ENCODE measurements at regions not wholly inside any gene's neighbourhood (a gene's known extent, or its start where the extent isn't known, plus 50 kb on each side); places are given as distances from the start of the nearest gene placed in this dataset.

DNA sequence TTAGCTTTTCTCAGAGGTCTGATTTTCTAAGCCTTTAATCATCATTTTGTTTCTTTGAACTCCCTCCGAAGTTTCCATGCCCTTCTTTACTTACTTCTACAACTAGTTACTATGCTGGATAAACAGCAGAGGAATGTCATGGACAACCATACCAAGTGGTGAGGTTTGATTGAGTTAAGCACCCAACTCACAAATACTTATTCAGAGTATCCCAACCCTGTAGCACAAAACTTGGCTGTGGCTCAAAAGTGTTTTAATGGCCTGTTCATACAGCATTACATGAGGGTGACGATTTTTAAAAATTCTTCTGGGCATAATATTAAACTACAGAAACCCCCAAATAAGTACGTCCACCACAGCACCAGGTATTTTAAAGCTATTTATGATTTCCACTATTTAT is 946.8 kb upstream of the SOX9 start:
- no peak overlapping the region for H3K9ac ChIP-seq (ENCODE audit: control insufficient read depth, extremely low read depth, insufficient read depth, low read length)
- no peak for FAIRE-seq
- dilution Hi-C loops (cut with MboI; ENCODE audit: extremely low pct_ligation_motif_present, low sequenced_read_pairs) = no loop called here
- H3K4me2 ChIP-seq (ENCODE audit: control insufficient read depth, extremely low read depth, insufficient read depth, low read depth, low read length) = no peak overlapping the region
- H3K4me1 ChIP-seq (ENCODE audit: control insufficient read depth, extremely low read depth, insufficient read depth, low read length) = no peaks in the 10 kb centered on the region
- no peak overlapping the region for H3K27ac ChIP-seq (ENCODE audit: control insufficient read depth, insufficient read depth, low read length)
- H2AFZ ChIP-seq (ENCODE audit: control insufficient read depth, low read length) = no peak overlapping the region
- H3K9me1 ChIP-seq (ENCODE audit: control insufficient read depth, extremely low read depth, insufficient read depth, low read length) = no peaks in the 10 kb centered on the region
- no peaks in the 10 kb centered on the region for H3K9me3 ChIP-seq (ENCODE audit: control insufficient read depth, low read depth, low read length)
- TF ChIP-seq, protein P1, sequence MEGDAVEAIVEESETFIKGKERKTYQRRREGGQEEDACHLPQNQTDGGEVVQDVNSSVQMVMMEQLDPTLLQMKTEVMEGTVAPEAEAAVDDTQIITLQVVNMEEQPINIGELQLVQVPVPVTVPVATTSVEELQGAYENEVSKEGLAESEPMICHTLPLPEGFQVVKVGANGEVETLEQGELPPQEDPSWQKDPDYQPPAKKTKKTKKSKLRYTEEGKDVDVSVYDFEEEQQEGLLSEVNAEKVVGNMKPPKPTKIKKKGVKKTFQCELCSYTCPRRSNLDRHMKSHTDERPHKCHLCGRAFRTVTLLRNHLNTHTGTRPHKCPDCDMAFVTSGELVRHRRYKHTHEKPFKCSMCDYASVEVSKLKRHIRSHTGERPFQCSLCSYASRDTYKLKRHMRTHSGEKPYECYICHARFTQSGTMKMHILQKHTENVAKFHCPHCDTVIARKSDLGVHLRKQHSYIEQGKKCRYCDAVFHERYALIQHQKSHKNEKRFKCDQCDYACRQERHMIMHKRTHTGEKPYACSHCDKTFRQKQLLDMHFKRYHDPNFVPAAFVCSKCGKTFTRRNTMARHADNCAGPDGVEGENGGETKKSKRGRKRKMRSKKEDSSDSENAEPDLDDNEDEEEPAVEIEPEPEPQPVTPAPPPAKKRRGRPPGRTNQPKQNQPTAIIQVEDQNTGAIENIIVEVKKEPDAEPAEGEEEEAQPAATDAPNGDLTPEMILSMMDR (optimal IDR thresholded peaks at IDR 0.05 in 1 of 3, IDR thresholded peaks at IDR 0.05 in 1 of 3, conservative IDR thresholded peaks at IDR 0.05 in 1 of 3; ENCODE audit: extremely low read depth in 1 of 3, insufficient read depth in 2 of 3, low read length in 3 of 3) = no peak
- TF ChIP-seq EZH2 (IDR thresholded peaks at IDR 0.05; ENCODE audit: low read length) = no peak
- no peak overlapping the region for H3K4me3 ChIP-seq (ENCODE audit: control insufficient read depth in 2 of 3, extremely low read depth in 1 of 3, insufficient read depth in 2 of 3, low read depth in 1 of 3, low read length in 3 of 3)
- no peaks in the 10 kb centered on the region for H3K27me3 ChIP-seq (ENCODE audit: control insufficient read depth, extremely low read depth, insufficient read depth, low read length)
- no peaks in the 10 kb centered on the region for H3K79me2 ChIP-seq (ENCODE audit: control insufficient read depth, insufficient read depth, low read length)
- no peaks in the 10 kb centered on the region for H4K20me1 ChIP-seq (ENCODE audit: control insufficient read depth, extremely low read depth, insufficient read depth, low read length)
- H3K36me3 ChIP-seq (ENCODE audit: control insufficient read depth in 2 of 2, extremely low read depth in 1 of 2, insufficient read depth in 2 of 2, low read length in 2 of 2) = no peaks in the 10 kb centered on the region
- no peak for DNase-seq (ENCODE audit: low read depth, low spot score)

DNA sequence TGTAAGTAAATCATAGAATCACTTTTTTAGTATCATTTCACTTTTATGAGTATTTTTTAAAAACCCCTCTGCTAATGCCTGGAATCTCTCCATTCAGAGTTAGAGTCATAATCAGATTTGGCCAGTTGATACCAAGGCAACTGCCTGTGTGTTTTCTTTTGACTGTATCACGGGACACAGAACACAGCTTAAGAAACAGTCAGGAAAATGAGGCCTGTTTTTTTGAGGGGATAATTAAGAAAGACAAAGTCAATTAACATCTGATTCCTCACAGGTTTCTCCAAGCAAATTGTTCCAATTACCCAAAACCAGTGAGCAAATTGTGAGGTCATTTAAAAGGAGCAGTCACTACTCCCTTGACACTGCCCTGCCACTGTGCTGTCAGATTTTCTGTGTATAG is 944.5 kb upstream of the SOX9 start:
- no peak overlapping the region for H3K4me3 ChIP-seq (ENCODE audit: control insufficient read depth in 2 of 3, extremely low read depth in 1 of 3, insufficient read depth in 2 of 3, low read depth in 1 of 3, low read length in 3 of 3)
- no peak overlapping the region for H3K4me2 ChIP-seq (ENCODE audit: control insufficient read depth, extremely low read depth, insufficient read depth, low read depth, low read length)

More for the DNA sequence above, 944.5 kb upstream of the SOX9 start:
- no peak overlapping the region for H3K9ac ChIP-seq (ENCODE audit: control insufficient read depth, extremely low read depth, insufficient read depth, low read length)
- TF ChIP-seq EZH2 (IDR thresholded peaks at IDR 0.05; ENCODE audit: low read length) = no peak
- TF ChIP-seq, protein P1 (optimal IDR thresholded peaks at IDR 0.05 in 1 of 3, IDR thresholded peaks at IDR 0.05 in 1 of 3, conservative IDR thresholded peaks at IDR 0.05 in 1 of 3; ENCODE audit: extremely low read depth in 1 of 3, insufficient read depth in 2 of 3, low read length in 3 of 3) = no peak
- FAIRE-seq = no peak
- H3K27ac ChIP-seq (ENCODE audit: control insufficient read depth, insufficient read depth, low read length) = no peak overlapping the region
- no peak for DNase-seq (ENCODE audit: low read depth, low spot score)
- no peak overlapping the region for H2AFZ ChIP-seq (ENCODE audit: control insufficient read depth, low read length)
- H3K27me3 ChIP-seq (ENCODE audit: control insufficient read depth, extremely low read depth, insufficient read depth, low read length) = no peaks in the 10 kb centered on the region
- dilution Hi-C loops (cut with MboI; ENCODE audit: extremely low pct_ligation_motif_present, low sequenced_read_pairs) = no loop called here
- no peaks in the 10 kb centered on the region for H3K9me3 ChIP-seq (ENCODE audit: control insufficient read depth, low read depth, low read length)
- no peaks in the 10 kb centered on the region for H3K4me1 ChIP-seq (ENCODE audit: control insufficient read depth, extremely low read depth, insufficient read depth, low read length)
- H3K9me1 ChIP-seq (ENCODE audit: control insufficient read depth, extremely low read depth, insufficient read depth, low read length) = no peaks in the 10 kb centered on the region
- no peaks in the 10 kb centered on the region for H3K36me3 ChIP-seq (ENCODE audit: control insufficient read depth in 2 of 2, extremely low read depth in 1 of 2, insufficient read depth in 2 of 2, low read length in 2 of 2)
- H3K79me2 ChIP-seq (ENCODE audit: control insufficient read depth, insufficient read depth, low read length) = no peaks in the 10 kb centered on the region
- H4K20me1 ChIP-seq (ENCODE audit: control insufficient read depth, extremely low read depth, insufficient read depth, low read length) = no peaks in the 10 kb centered on the region

Measured in keratinocyte (primary cell).